ENCODE measurements at regions not wholly inside any gene's neighbourhood (a gene's known extent, or its start where the extent isn't known, plus 50 kb on each side); places are given as distances from the start of the nearest gene placed in this dataset.

- POLR2A ChIA-PET = no interaction called here
These were observed 73.4 kb upstream of the RGS2 start for GRCh38 chr1:192735298-192735915.

GRCh38 chr1:192737306-192737705 is 71.5 kb upstream of the RGS2 start:
- TF ChIP-seq SUZ12 (IDR thresholded peaks at IDR 0.05) (no peak), NFRKB (IDR thresholded peaks at IDR 0.05) (no peak)
- ChIA-PET POLR2A (no interaction called here), CTCF (no interaction called here)
- no peak for DNase-seq (ENCODE audit: extremely low spot score)

More at GRCh38 chr1:192735298-192735915, 73.4 kb upstream of the RGS2 start:
- TF ChIP-seq SUZ12 (IDR thresholded peaks at IDR 0.05) (no peak), BHLHE40 (IDR thresholded peaks at IDR 0.05; ENCODE audit: borderline replicate concordance) (no peak), PKNOX1 (IDR thresholded peaks at IDR 0.05) (no peak), L3MBTL2 (conservative IDR thresholded peaks at IDR 0.05) (no peak), CTBP1 (IDR thresholded peaks at IDR 0.05; ENCODE audit: borderline replicate concordance) (no peak), ELF4 (IDR thresholded peaks at IDR 0.05) (no peak), FOXK2 (IDR thresholded peaks at IDR 0.05) (no peak), TARDBP (IDR thresholded peaks at IDR 0.05) (no peak)
- CTCF ChIA-PET = no interaction called here
- DNase-seq (ENCODE audit: extremely low spot score) = no peak

GRCh38 chr1:192739476-192740184 is 69.2 kb upstream of the RGS2 start:
- DNase-seq (ENCODE audit: extremely low spot score) = no peak
- ChIA-PET POLR2A (no interaction called here), CTCF (no interaction called here)
- TF ChIP-seq SP1 (IDR thresholded peaks at IDR 0.05) = no peak
- no peak for TF ChIP-seq ARNT (IDR thresholded peaks at IDR 0.05)
- no peak for TF ChIP-seq ELF4 (IDR thresholded peaks at IDR 0.05)
- no peak for TF ChIP-seq FOXK2 (IDR thresholded peaks at IDR 0.05)
- no peak for TF ChIP-seq FOXA1 (IDR thresholded peaks at IDR 0.05)
- no peak for TF ChIP-seq PKNOX1 (IDR thresholded peaks at IDR 0.05)
- TF ChIP-seq SUZ12 (IDR thresholded peaks at IDR 0.05) = no peak
- TF ChIP-seq TARDBP (IDR thresholded peaks at IDR 0.05) = no peak
- no peak for TF ChIP-seq ZNF384 (IDR thresholded peaks at IDR 0.05)
- TF ChIP-seq HDGF (IDR thresholded peaks at IDR 0.05; ENCODE audit: borderline replicate concordance) = no peak
- no peak for TF ChIP-seq BHLHE40 (IDR thresholded peaks at IDR 0.05; ENCODE audit: borderline replicate concordance)
- no peak for TF ChIP-seq FOXM1 (IDR thresholded peaks at IDR 0.05; ENCODE audit: borderline replicate concordance)
- TF ChIP-seq LEF1 (IDR thresholded peaks at IDR 0.05; ENCODE audit: borderline replicate concordance) = no peak
- no peak for TF ChIP-seq NFRKB (IDR thresholded peaks at IDR 0.05)
- no peak for TF ChIP-seq CTBP1 (IDR thresholded peaks at IDR 0.05; ENCODE audit: borderline replicate concordance)
- TF ChIP-seq L3MBTL2 (conservative IDR thresholded peaks at IDR 0.05) = no peak

- CTCF ChIA-PET = no interaction called here
- POLR2A ChIA-PET = no interaction called here
- TF ChIP-seq PKNOX1 (IDR thresholded peaks at IDR 0.05) = no peak
- TF ChIP-seq CTBP1 (IDR thresholded peaks at IDR 0.05; ENCODE audit: borderline replicate concordance) = no peak
- TF ChIP-seq ARNT (IDR thresholded peaks at IDR 0.05) = no peak
- TF ChIP-seq ELF4 (IDR thresholded peaks at IDR 0.05) = no peak
- no peak for TF ChIP-seq SUZ12 (IDR thresholded peaks at IDR 0.05)
- no peak for TF ChIP-seq HDGF (IDR thresholded peaks at IDR 0.05; ENCODE audit: borderline replicate concordance)
- TF ChIP-seq BHLHE40 (IDR thresholded peaks at IDR 0.05; ENCODE audit: borderline replicate concordance) = no peak
- no peak for TF ChIP-seq L3MBTL2 (conservative IDR thresholded peaks at IDR 0.05)
- TF ChIP-seq LEF1 (IDR thresholded peaks at IDR 0.05; ENCODE audit: borderline replicate concordance) = no peak
- no peak for TF ChIP-seq ZNF384 (IDR thresholded peaks at IDR 0.05)
- TF ChIP-seq TARDBP (IDR thresholded peaks at IDR 0.05) = no peak
- no peak for TF ChIP-seq NFRKB (IDR thresholded peaks at IDR 0.05)
- no peak for TF ChIP-seq FOXK2 (IDR thresholded peaks at IDR 0.05)
- TF ChIP-seq SP1 (IDR thresholded peaks at IDR 0.05) = no peak
- TF ChIP-seq FOXM1 (IDR thresholded peaks at IDR 0.05; ENCODE audit: borderline replicate concordance) = no peak
- no peak for TF ChIP-seq FOXA1 (IDR thresholded peaks at IDR 0.05)
- DNase-seq (ENCODE audit: extremely low spot score) = no peak
These were observed 68.6 kb upstream of the RGS2 start for GRCh38 chr1:192740214-192740613.

GRCh38 chr1:192741095-192741494 is 67.7 kb upstream of the RGS2 start:
- ChIA-PET POLR2A (no interaction called here), CTCF (no interaction called here)
- no peak for DNase-seq (ENCODE audit: extremely low spot score)
- no peak for TF ChIP-seq HDGF (IDR thresholded peaks at IDR 0.05; ENCODE audit: borderline replicate concordance)
- TF ChIP-seq CTBP1 (IDR thresholded peaks at IDR 0.05; ENCODE audit: borderline replicate concordance) = no peak
- no peak for TF ChIP-seq SP1 (IDR thresholded peaks at IDR 0.05)
- TF ChIP-seq ARNT (IDR thresholded peaks at IDR 0.05) = no peak
- TF ChIP-seq TARDBP (IDR thresholded peaks at IDR 0.05) = no peak

- CTCF ChIA-PET = no interaction called here
- TF ChIP-seq TARDBP (IDR thresholded peaks at IDR 0.05) (no peak), FOXK2 (IDR thresholded peaks at IDR 0.05) (no peak), BHLHE40 (IDR thresholded peaks at IDR 0.05; ENCODE audit: borderline replicate concordance) (no peak), HDGF (IDR thresholded peaks at IDR 0.05; ENCODE audit: borderline replicate concordance) (no peak)
- POLR2A ChIA-PET = no interaction called here
- no peak for DNase-seq (ENCODE audit: extremely low spot score)
These were observed 61.5 kb upstream of the RGS2 start for GRCh38 chr1:192747301-192747700.
